H9 (cell line): ENCODE measurements at regions not wholly inside any gene's neighbourhood (a gene's known extent, or its start where the extent isn't known, plus 50 kb on each side); places are given as distances from the start of the nearest gene placed in this dataset.

Experiments used
- DNase-seq: peaks from one replicate; pipeline ENCODE4 v3.0.0-alpha.2; 2017
- H2AFZ ChIP-seq: one replicate; pipeline ENCODE4 v1.6.1; 2013; ENCODE audit warnings: mild to moderate bottlenecking, low read length, control low read depth, moderate library complexity
- H2AK5ac ChIP-seq: 2 replicates; pipeline ENCODE4 v1.6.1; 2013; ENCODE audit warnings: low read length, control low read depth, mixed read lengths; ENCODE audit not compliant: insufficient read length
- H2BK120ac ChIP-seq: one replicate; pipeline ENCODE4 v1.6.1; 2013; ENCODE audit warnings: low read depth, mild to moderate bottlenecking, low read length, control low read depth, inconsistent platforms; ENCODE audit not compliant: poor library complexity, severe bottlenecking
- H2BK12ac ChIP-seq: 2 replicates; pipeline ENCODE4 v1.6.1; 2013; ENCODE audit warnings: low read length, control low read depth, mixed read lengths, low read depth; ENCODE audit not compliant: insufficient read length
- H2BK15ac ChIP-seq: 2 replicates; pipeline ENCODE4 v1.6.1; 2013; ENCODE audit warnings: low read depth, low read length, control low read depth
- H2BK20ac ChIP-seq: one replicate; pipeline ENCODE4 v1.6.1; 2013; ENCODE audit warnings: low read depth, mild to moderate bottlenecking, low read length, control low read depth, inconsistent platforms; ENCODE audit not compliant: poor library complexity, severe bottlenecking
- H2BK5ac ChIP-seq: 2 replicates; pipeline ENCODE4 v1.6.1; 2013; ENCODE audit warnings: low read length, control low read depth, mixed read lengths; ENCODE audit not compliant: insufficient read length
- H3K14ac ChIP-seq: 2 replicates; pipeline ENCODE4 v1.6.1; 2013; ENCODE audit warnings: low read length, control low read depth; ENCODE audit not compliant: insufficient read depth
- H3K18ac ChIP-seq: 2 replicates; pipeline ENCODE4 v1.6.1; 2013; ENCODE audit warnings: low read depth, mild to moderate bottlenecking, mixed read lengths, low read length, control low read depth; ENCODE audit not compliant: insufficient read length
- H3K23ac ChIP-seq: 2 replicates; pipeline ENCODE4 v1.6.1; 2013; ENCODE audit warnings: low read length, control low read depth, mixed read lengths, low read depth; ENCODE audit not compliant: insufficient read length
- H3K23me2 ChIP-seq: 2 replicates; pipeline ENCODE4 v1.6.1; 2013; ENCODE audit warnings: low read depth, mild to moderate bottlenecking, mixed read lengths, low read length, control low read depth; ENCODE audit not compliant: insufficient read length, poor library complexity, severe bottlenecking
- H3K27ac ChIP-seq: 2 replicates; pipeline ENCODE4 v1.5.1; 2013; ENCODE audit warnings: low read length, control low read depth, mixed read lengths, low read depth; ENCODE audit not compliant: insufficient read length
- H3K27me3 ChIP-seq: 2 replicates; pipeline ENCODE4 v1.6.1; 2013; ENCODE audit warnings: low read length, control low read depth, inconsistent platforms; ENCODE audit not compliant: insufficient read depth
- H3K4ac ChIP-seq: 2 replicates; pipeline ENCODE4 v1.6.1; 2013; ENCODE audit warnings: low read depth, mild to moderate bottlenecking, control low read depth, inconsistent platforms, low read length, moderate library complexity
- H3K4me1 ChIP-seq: 2 replicates; pipeline ENCODE4 v1.6.1; 2013; ENCODE audit warnings: low read length, control low read depth, inconsistent platforms; ENCODE audit not compliant: insufficient read depth
- H3K4me2 ChIP-seq: 2 replicates; pipeline ENCODE4 v1.6.1; 2013; ENCODE audit warnings: low read length, control low read depth, mixed read lengths; ENCODE audit not compliant: insufficient read length, insufficient read depth
- H3K56ac ChIP-seq: 2 replicates; pipeline ENCODE4 v1.6.1; 2013; ENCODE audit warnings: low read depth, mild to moderate bottlenecking, mixed read lengths, low read length, control low read depth; ENCODE audit not compliant: insufficient read length
- H3K79me1 ChIP-seq: 2 replicates; pipeline ENCODE4 v1.6.1; 2013; ENCODE audit warnings: low read depth, mild to moderate bottlenecking, moderate library complexity, low read length, control low read depth, inconsistent platforms; ENCODE audit not compliant: insufficient read depth, poor library complexity, severe bottlenecking
- H3K79me2 ChIP-seq: 2 replicates; pipeline ENCODE4 v1.6.1; 2013; ENCODE audit warnings: low read length, control low read depth, inconsistent platforms; ENCODE audit not compliant: insufficient read depth
- H3K9ac ChIP-seq: 2 replicates; pipeline ENCODE4 v1.6.1; 2013; ENCODE audit warnings: low read length, control low read depth, mixed read lengths; ENCODE audit not compliant: insufficient read length; ENCODE audit errors: extremely low read depth
- H3K9me3 ChIP-seq: one replicate; pipeline ENCODE4 v1.6.1; 2013; ENCODE audit warnings: low read depth, low read length, inconsistent platforms; ENCODE audit not compliant: control insufficient read depth
- H3T11ph ChIP-seq: one replicate; pipeline ENCODE4 v1.6.1; 2013; ENCODE audit warnings: mild to moderate bottlenecking, low read length, control low read depth, inconsistent platforms
- H4K20me1 ChIP-seq: one replicate; pipeline ENCODE4 v1.6.1; 2013; ENCODE audit not compliant: control insufficient read depth, insufficient read length, insufficient read depth
- H4K5ac ChIP-seq: 2 replicates; pipeline ENCODE4 v1.6.1; 2013; ENCODE audit warnings: low read depth, mild to moderate bottlenecking, mixed read lengths, low read length, control low read depth; ENCODE audit not compliant: insufficient read length
- H4K8ac ChIP-seq: replicated peaks from 2 replicates; pipeline ENCODE4 v1.6.1; 2013; ENCODE audit warnings: low read length, control low read depth, mixed read lengths, low read depth; ENCODE audit not compliant: insufficient read length
- H4K91ac ChIP-seq: 2 replicates; pipeline ENCODE4 v1.6.1; 2013; ENCODE audit warnings: low read depth, mild to moderate bottlenecking, moderate library complexity, mixed read lengths, low read length, control low read depth; ENCODE audit not compliant: insufficient read length
- H3K27ac Mint-ChIP-seq, 3 experiments: 2 replicates in 2 of 3; 3 replicates in 1 of 3; pipeline ENCODE4 v1.8.0; 2020 to 2021; ENCODE audit warnings: mixed read lengths in 3 of 3, mild to moderate bottlenecking in 1 of 3, moderate library complexity in 1 of 3
- H3K27me3 Mint-ChIP-seq: 2 replicates; pipeline ENCODE4 v1.8.0; 2021; ENCODE audit warnings: low read depth, mild to moderate bottlenecking, moderate library complexity, mixed read lengths
- H3K36me3 Mint-ChIP-seq, 3 experiments: 2 replicates in 2 of 3; 3 replicates in 1 of 3; pipeline ENCODE4 v1.8.0; 2020 to 2021; ENCODE audit warnings: low read depth in 3 of 3, mixed read lengths in 3 of 3; ENCODE audit not compliant: insufficient read depth in 1 of 3
- H3K4me1 Mint-ChIP-seq, 2 experiments: 2 replicates each; pipeline ENCODE4 v1.8.0; 2020; ENCODE audit warnings: mixed read lengths in 2 of 2
- H3K4me3 Mint-ChIP-seq, 2 experiments: 2 replicates in 1 of 2; 3 replicates in 1 of 2; pipeline ENCODE4 v1.8.0; 2020 to 2021; ENCODE audit warnings: mild to moderate bottlenecking in 2 of 2, mixed read lengths in 2 of 2, moderate library complexity in 1 of 2
- H3K9me3 Mint-ChIP-seq, 2 experiments: 2 replicates in 1 of 2; 3 replicates in 1 of 2; pipeline ENCODE4 v1.8.0; 2020; ENCODE audit warnings: mild to moderate bottlenecking in 2 of 2, mixed read lengths in 2 of 2, moderate library complexity in 1 of 2
- CTCF ChIP-seq: fragments of 200-600 bp; sonication (generic); conservative IDR thresholded peaks from 3 replicates; pipeline ENCODE4 v1.8.0; 2021; ENCODE audit warnings: antibody characterized with exemption, mild to moderate bottlenecking
- WGBS: extraction: QIAGEN DNeasy Blood & Tissue Kit; methylation state at CpG from one replicate; pipeline ENCODE4 v1.1.7; 2013; ENCODE audit warnings: missing lambda C conversion rate, low lambda C conversion rate, mixed read lengths; ENCODE audit not compliant: insufficient read length; ENCODE audit errors: extremely low coverage; 5-methylcytosine and 5-hydroxymethylcytosine counted together

- H3K9me3 ChIP-seq = no peaks in the 10 kb centered on the region
- no peak overlapping the region for H3K18ac ChIP-seq
- H3K9ac ChIP-seq = no peak overlapping the region
- Mint-ChIP-seq H3K4me3 (no peak overlapping the region), H3K27ac (no peak overlapping the region; a peak in 1 of 7 replicates), H3K4me1 (peaks cover 24 to 32% of the 10 kb centered on the region in 2 experiments), H3K27me3 (peaks cover 4% of the 10 kb centered on the region), H3K36me3 (no peaks in the 10 kb centered on the region; a peak in 1 of 7 replicates), H3K9me3 (no peaks in the 10 kb centered on the region)
- DNase-seq = no peak
- no peak overlapping the region for H3K56ac ChIP-seq
- H3K27me3 ChIP-seq = no peaks in the 10 kb centered on the region
- no peak overlapping the region for H3K4ac ChIP-seq
- no peak overlapping the region for H2BK15ac ChIP-seq
- no peak overlapping the region for H3K4me2 ChIP-seq
- no CpG with 5 or more reads among the region's 8 CpGs for WGBS
- no peak overlapping the region for H2AFZ ChIP-seq
- no peaks in the 10 kb centered on the region for H3K4me1 ChIP-seq
- no peak overlapping the region for H2BK5ac ChIP-seq
- H2AK5ac ChIP-seq = no peak overlapping the region
- H4K5ac ChIP-seq = no peak overlapping the region
- H3K79me2 ChIP-seq = no peaks in the 10 kb centered on the region
- no peak overlapping the region for H2BK120ac ChIP-seq
- no peak overlapping the region for H2BK20ac ChIP-seq
- H2BK12ac ChIP-seq = no peak overlapping the region
- no peaks in the 10 kb centered on the region for H4K20me1 ChIP-seq
- H3K79me1 ChIP-seq = no peaks in the 10 kb centered on the region
- no peak for TF ChIP-seq CTCF
- no peak overlapping the region for H3T11ph ChIP-seq
- no peak overlapping the region for H4K91ac ChIP-seq
- no peak overlapping the region for H3K14ac ChIP-seq
- no peak overlapping the region for H3K23ac ChIP-seq
- H3K27ac ChIP-seq = no peak overlapping the region
- H4K8ac ChIP-seq = no peak overlapping the region
- H3K23me2 ChIP-seq = no peaks in the 10 kb centered on the region
These were observed 306.8 kb upstream of the HS6ST1 start for GRCh38 chr2:128625421-128625820.
